ENCODE measurements at regions not wholly inside any gene's neighbourhood (a gene's known extent, or its start where the extent isn't known, plus 50 kb on each side); places are given as distances from the start of the nearest gene placed in this dataset.

GRCh38 chr5:14063691-14064090, 79.5 kb upstream of the TRIO start (continued):
- TF ChIP-seq ZBTB39 (CRISPR knock-in tag; IDR thresholded peaks at IDR 0.05) (no peak), JDP2 (CRISPR knock-in tag; IDR thresholded peaks at IDR 0.05; ENCODE audit: borderline replicate concordance) (no peak), ZBTB43 (CRISPR knock-in tag; conservative IDR thresholded peaks at IDR 0.05) (no peak), ZXDC (CRISPR knock-in tag; IDR thresholded peaks at IDR 0.05) (no peak), ZNF44 (CRISPR knock-in tag; IDR thresholded peaks at IDR 0.05) (no peak), TRIM22 (IDR thresholded peaks at IDR 0.05) (no peak)

Measured in HepG2 (cell line).